ENCODE measurements at regions not wholly inside any gene's neighbourhood (a gene's known extent, or its start where the extent isn't known, plus 50 kb on each side); places are given as distances from the start of the nearest gene placed in this dataset.

DNA sequence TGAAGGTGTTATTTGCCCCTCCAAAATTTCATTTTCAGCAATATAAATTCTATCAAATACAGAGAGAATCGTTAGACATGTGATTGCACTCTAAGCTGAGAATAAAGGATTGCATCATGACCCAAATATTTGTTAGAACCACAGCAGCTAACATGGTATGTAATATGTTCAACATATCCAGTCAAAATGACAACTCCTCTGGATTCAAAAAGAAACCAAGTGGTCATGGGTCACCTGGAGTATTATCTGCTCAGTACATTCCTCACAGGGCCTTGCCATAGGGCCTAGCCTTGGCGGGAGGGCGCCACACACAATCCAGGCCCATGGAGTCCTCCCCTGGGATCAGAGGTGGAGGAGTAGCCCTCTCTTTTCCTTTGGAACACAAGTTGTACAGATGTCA, 179.2 kb downstream of the HSD17B3 start:
- H3K9me3 ChIP-seq = peaks cover 20% of the 10 kb centered on the region; the same call in 2 of the 3 replicates
- DNase-seq (ENCODE audit: low read depth in 1 of 2, low spot score in 1 of 2) (no peak), FAIRE-seq (no peak), ATAC-seq (no peak)
- H3K4me3 ChIP-seq = no peak overlapping the region
- TF ChIP-seq KDM1A (IDR thresholded peaks at IDR 0.05; ENCODE audit: low read depth) (no peak), SMC3 (IDR thresholded peaks at IDR 0.05) (no peak), NPAS2 (CRISPR knock-in tag; IDR thresholded peaks at IDR 0.05; ENCODE audit: borderline replicate concordance) (no peak), KDM5A (IDR thresholded peaks at IDR 0.05) (no peak), BHLHE40 (IDR thresholded peaks at IDR 0.05; ENCODE audit: low read depth, low read length) (no peak), ZC3H11A (IDR thresholded peaks at IDR 0.05) (no peak), HMGXB4 (CRISPR knock-in tag; IDR thresholded peaks at IDR 0.05; ENCODE audit: borderline replicate concordance) (no peak), POLR2AphosphoS2 (conservative IDR thresholded peaks at IDR 0.05; ENCODE audit: low read length) (no peak), NR3C1 (IDR thresholded peaks at IDR 0.05) (no peak), SREBF2 (IDR thresholded peaks at IDR 0.05) (no peak), USF2 (IDR thresholded peaks at IDR 0.05) (no peak), ZFP36 (IDR thresholded peaks at IDR 0.05; ENCODE audit: borderline replicate concordance, partially characterized antibody) (no peak), FOXS1 (CRISPR knock-in tag; IDR thresholded peaks at IDR 0.05) (no peak)
- TF ChIP-seq, protein P1, sequence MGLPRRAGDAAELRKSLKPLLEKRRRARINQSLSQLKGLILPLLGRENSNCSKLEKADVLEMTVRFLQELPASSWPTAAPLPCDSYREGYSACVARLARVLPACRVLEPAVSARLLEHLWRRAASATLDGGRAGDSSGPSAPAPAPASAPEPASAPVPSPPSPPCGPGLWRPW (IDR thresholded peaks at IDR 0.05) = no peak
- 77% methylated on average over 3 of the region's 3 CpGs for WGBS (ENCODE audit: missing lambda C conversion rate)
- CTCF ChIA-PET = interaction anchor here (1.2 to 2.2 kb wide), 2 partner anchors 22 to 95 kb away, joined by 3 to 7 read pairs; no protein-coding TSS in a partner anchor
- POLR2A ChIA-PET = no interaction called here
- H3K4me2 ChIP-seq = no peak overlapping the region
- no peaks in the 10 kb centered on the region for H3K4me1 ChIP-seq
- H3K27ac ChIP-seq = no peak overlapping the region

DNA sequence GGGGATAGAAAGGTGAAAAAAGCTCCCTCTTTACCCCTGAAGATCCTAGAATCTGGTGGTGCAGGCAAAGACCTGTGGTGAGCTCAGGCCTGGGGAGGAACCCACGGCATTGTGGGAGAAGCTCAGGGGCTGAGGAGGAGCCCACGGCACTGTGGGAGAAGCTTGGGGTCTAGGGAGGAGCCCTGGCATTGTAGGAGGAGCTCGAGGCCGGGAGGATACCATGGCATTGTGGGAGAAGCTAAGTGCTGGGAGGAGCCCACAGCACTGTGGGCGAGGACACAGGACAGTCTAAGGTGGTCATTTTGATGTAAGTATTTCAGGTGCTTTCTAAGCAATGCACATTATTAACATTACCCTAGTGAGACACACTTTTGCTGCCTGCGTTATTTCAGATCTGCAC, 179.7 kb downstream of the HSD17B3 start:
- no peak for FAIRE-seq
- POLR2A ChIA-PET = no interaction called here

DNA sequence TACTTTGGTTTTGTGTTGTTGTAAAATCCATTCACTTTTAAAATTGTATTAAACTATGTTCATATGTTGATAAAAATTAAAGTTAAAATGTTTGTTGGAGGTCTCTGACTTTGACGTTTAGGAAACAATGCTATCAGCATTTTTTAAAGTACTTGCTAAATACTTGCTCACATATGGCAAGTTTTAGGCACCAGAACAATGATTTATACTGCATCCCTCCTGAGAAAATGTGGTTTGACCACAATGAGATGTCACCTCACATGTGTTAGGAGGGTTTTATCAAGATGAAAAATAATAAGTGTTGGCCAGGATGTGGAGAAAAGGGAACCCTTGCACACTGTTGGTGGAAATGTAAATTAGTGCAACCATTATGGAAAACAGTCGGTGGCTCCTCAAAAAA, 180.8 kb downstream of the HSD17B3 start:
- no peak overlapping the region for H3K4me3 ChIP-seq
- ATAC-seq (no peak), FAIRE-seq (no peak), DNase-seq (ENCODE audit: low read depth in 1 of 2, low spot score in 1 of 2) (no peak)
- 14% methylated on average over 2 of the region's 2 CpGs for WGBS (ENCODE audit: missing lambda C conversion rate)
- H3K4me1 ChIP-seq = peaks cover 13% of the 10 kb centered on the region
- peaks cover 21% of the 10 kb centered on the region; the same call in 2 of the 3 replicates for H3K9me3 ChIP-seq
- H3K4me2 ChIP-seq = no peak overlapping the region
- ChIA-PET POLR2A (no interaction called here), CTCF (no interaction called here)
- no peak overlapping the region for H3K27ac ChIP-seq
- TF ChIP-seq ATOH8 (CRISPR knock-in tag; IDR thresholded peaks at IDR 0.05; ENCODE audit: low read depth) (no peak), HDAC2 (IDR thresholded peaks at IDR 0.05) (no peak), HOXA7 (CRISPR knock-in tag; IDR thresholded peaks at IDR 0.05) (no peak), TP53 (CRISPR knock-in tag; IDR thresholded peaks at IDR 0.05) (no peak), NR3C1 (IDR thresholded peaks at IDR 0.05) (no peak), CBX8 (IDR thresholded peaks at IDR 0.05) (no peak), POLR2A (IDR thresholded peaks at IDR 0.05; ENCODE audit: low read length) (no peak), HMGXB4 (CRISPR knock-in tag; IDR thresholded peaks at IDR 0.05; ENCODE audit: borderline replicate concordance) (no peak), FOSL2 (IDR thresholded peaks at IDR 0.05) (no peak), FOSL2 (CRISPR knock-in tag; IDR thresholded peaks at IDR 0.05) (no peak)
- TF ChIP-seq, protein P2, sequence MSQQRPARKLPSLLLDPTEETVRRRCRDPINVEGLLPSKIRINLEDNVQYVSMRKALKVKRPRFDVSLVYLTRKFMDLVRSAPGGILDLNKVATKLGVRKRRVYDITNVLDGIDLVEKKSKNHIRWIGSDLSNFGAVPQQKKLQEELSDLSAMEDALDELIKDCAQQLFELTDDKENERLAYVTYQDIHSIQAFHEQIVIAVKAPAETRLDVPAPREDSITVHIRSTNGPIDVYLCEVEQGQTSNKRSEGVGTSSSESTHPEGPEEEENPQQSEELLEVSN (IDR thresholded peaks at IDR 0.05; ENCODE audit: borderline replicate concordance, low read depth) = no peak
- TF ChIP-seq, protein P1 (IDR thresholded peaks at IDR 0.05) = no peak

More for the DNA sequence above, 179.7 kb downstream of the HSD17B3 start:
- 75% methylated on average over 6 of the region's 6 CpGs for WGBS (ENCODE audit: missing lambda C conversion rate)
- peaks cover 21% of the 10 kb centered on the region; the same call in 2 of the 3 replicates for H3K9me3 ChIP-seq
- TF ChIP-seq NR3C1 (IDR thresholded peaks at IDR 0.05) (no peak), FOSL2 (IDR thresholded peaks at IDR 0.05) (no peak), FOSL2 (CRISPR knock-in tag; IDR thresholded peaks at IDR 0.05) (no peak), FOXS1 (CRISPR knock-in tag; IDR thresholded peaks at IDR 0.05) (no peak), POLR2A (IDR thresholded peaks at IDR 0.05; ENCODE audit: low read length) (no peak), HOXA7 (CRISPR knock-in tag; IDR thresholded peaks at IDR 0.05) (no peak), HEYL (CRISPR knock-in tag; IDR thresholded peaks at IDR 0.05) (no peak), HOXB13 (CRISPR knock-in tag; IDR thresholded peaks at IDR 0.05; ENCODE audit: low read depth) (no peak), CEBPB (IDR thresholded peaks at IDR 0.05) (no peak), EHMT2 (IDR thresholded peaks at IDR 0.05; ENCODE audit: low read depth) (no peak), NPAS2 (CRISPR knock-in tag; IDR thresholded peaks at IDR 0.05; ENCODE audit: borderline replicate concordance) (no peak), ZNF302 (CRISPR knock-in tag; IDR thresholded peaks at IDR 0.05) (no peak), ZC3H11A (IDR thresholded peaks at IDR 0.05) (no peak), MYC (IDR thresholded peaks at IDR 0.05; ENCODE audit: borderline replicate concordance, low read length) (no peak), CHD2 (IDR thresholded peaks at IDR 0.05; ENCODE audit: low read length, partially characterized antibody) (no peak), RAD21 (conservative IDR thresholded peaks at IDR 0.05 in 1 of 2, IDR thresholded peaks at IDR 0.05 in 1 of 2) (no peak), GATA3 (IDR thresholded peaks at IDR 0.05; ENCODE audit: borderline replicate concordance) (no peak), BHLHE40 (IDR thresholded peaks at IDR 0.05; ENCODE audit: low read depth, low read length) (no peak)
- TF ChIP-seq, protein P3, sequence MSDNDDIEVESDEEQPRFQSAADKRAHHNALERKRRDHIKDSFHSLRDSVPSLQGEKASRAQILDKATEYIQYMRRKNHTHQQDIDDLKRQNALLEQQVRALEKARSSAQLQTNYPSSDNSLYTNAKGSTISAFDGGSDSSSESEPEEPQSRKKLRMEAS (IDR thresholded peaks at IDR 0.05) = no peak
- peaks cover 1% of the 10 kb centered on the region; the same call in 2 of the 3 replicates for H3K4me1 ChIP-seq
- H3K27ac ChIP-seq = no peak overlapping the region
- CTCF ChIA-PET = interaction anchor here (0.8 to 2.2 kb wide), 2 partner anchors 96 to 281 kb away, joined by 3 to 7 read pairs; no protein-coding TSS in a partner anchor
- ATAC-seq (no peak; a peak in 1 of 6 replicates), DNase-seq (ENCODE audit: low read depth in 1 of 2, low spot score in 1 of 2) (peak in 1 of 2 experiments; percentile 12)
- no peak overlapping the region for H3K4me3 ChIP-seq
- no peak overlapping the region for H3K4me2 ChIP-seq
